ENCODE measurements at regions not wholly inside any gene's neighbourhood (a gene's known extent, or its start where the extent isn't known, plus 50 kb on each side); places are given as distances from the start of the nearest gene placed in this dataset.

DNA sequence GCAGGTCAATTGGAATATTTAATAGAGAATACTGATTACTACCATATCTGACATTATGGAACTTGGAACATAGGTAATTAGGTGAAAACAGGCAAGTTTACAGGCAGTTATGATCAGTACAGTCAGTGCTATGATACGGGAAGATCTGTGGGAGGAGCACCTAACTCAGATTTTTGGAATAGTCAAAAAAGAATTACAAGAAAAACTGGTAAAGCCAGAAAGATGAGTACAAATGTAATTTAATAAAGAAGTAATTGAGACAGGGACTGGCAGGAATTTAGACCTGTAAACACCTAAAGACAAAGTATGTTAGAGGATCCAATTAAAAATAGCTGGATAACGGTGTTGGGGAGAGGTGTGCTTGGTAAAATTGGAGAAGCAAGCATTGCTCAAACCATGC, 206.5 kb upstream of the ANO5 start:
- TF ChIP-seq KLF16 (tag by site-specific recombination; IDR thresholded peaks at IDR 0.05) (no peak), TCF7L2 (IDR thresholded peaks at IDR 0.05; ENCODE audit: borderline replicate concordance, low read depth, low read length) (no peak), SP3 (tag by site-specific recombination; IDR thresholded peaks at IDR 0.05) (no peak), ZNF274 (IDR thresholded peaks at IDR 0.05; ENCODE audit: low read length) (no peak), ZNF274 (tag by site-specific recombination; IDR thresholded peaks at IDR 0.05; ENCODE audit: borderline replicate concordance) (no peak), ZNF221 (tag by site-specific recombination; IDR thresholded peaks at IDR 0.05; ENCODE audit: borderline replicate concordance) (no peak), IKZF3 (tag by site-specific recombination; IDR thresholded peaks at IDR 0.05) (no peak)
- TF ChIP-seq, protein P1, sequence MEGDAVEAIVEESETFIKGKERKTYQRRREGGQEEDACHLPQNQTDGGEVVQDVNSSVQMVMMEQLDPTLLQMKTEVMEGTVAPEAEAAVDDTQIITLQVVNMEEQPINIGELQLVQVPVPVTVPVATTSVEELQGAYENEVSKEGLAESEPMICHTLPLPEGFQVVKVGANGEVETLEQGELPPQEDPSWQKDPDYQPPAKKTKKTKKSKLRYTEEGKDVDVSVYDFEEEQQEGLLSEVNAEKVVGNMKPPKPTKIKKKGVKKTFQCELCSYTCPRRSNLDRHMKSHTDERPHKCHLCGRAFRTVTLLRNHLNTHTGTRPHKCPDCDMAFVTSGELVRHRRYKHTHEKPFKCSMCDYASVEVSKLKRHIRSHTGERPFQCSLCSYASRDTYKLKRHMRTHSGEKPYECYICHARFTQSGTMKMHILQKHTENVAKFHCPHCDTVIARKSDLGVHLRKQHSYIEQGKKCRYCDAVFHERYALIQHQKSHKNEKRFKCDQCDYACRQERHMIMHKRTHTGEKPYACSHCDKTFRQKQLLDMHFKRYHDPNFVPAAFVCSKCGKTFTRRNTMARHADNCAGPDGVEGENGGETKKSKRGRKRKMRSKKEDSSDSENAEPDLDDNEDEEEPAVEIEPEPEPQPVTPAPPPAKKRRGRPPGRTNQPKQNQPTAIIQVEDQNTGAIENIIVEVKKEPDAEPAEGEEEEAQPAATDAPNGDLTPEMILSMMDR (tag by site-specific recombination; IDR thresholded peaks at IDR 0.05) = no peak
- TF ChIP-seq, protein P2, sequence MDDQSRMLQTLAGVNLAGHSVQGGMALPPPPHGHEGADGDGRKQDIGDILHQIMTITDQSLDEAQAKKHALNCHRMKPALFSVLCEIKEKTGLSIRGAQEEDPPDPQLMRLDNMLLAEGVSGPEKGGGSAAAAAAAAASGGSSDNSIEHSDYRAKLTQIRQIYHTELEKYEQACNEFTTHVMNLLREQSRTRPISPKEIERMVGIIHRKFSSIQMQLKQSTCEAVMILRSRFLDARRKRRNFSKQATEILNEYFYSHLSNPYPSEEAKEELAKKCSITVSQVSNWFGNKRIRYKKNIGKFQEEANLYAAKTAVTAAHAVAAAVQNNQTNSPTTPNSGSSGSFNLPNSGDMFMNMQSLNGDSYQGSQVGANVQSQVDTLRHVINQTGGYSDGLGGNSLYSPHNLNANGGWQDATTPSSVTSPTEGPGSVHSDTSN (CRISPR knock-in tag; IDR thresholded peaks at IDR 0.05) = no peak
- TF ChIP-seq, protein P3, sequence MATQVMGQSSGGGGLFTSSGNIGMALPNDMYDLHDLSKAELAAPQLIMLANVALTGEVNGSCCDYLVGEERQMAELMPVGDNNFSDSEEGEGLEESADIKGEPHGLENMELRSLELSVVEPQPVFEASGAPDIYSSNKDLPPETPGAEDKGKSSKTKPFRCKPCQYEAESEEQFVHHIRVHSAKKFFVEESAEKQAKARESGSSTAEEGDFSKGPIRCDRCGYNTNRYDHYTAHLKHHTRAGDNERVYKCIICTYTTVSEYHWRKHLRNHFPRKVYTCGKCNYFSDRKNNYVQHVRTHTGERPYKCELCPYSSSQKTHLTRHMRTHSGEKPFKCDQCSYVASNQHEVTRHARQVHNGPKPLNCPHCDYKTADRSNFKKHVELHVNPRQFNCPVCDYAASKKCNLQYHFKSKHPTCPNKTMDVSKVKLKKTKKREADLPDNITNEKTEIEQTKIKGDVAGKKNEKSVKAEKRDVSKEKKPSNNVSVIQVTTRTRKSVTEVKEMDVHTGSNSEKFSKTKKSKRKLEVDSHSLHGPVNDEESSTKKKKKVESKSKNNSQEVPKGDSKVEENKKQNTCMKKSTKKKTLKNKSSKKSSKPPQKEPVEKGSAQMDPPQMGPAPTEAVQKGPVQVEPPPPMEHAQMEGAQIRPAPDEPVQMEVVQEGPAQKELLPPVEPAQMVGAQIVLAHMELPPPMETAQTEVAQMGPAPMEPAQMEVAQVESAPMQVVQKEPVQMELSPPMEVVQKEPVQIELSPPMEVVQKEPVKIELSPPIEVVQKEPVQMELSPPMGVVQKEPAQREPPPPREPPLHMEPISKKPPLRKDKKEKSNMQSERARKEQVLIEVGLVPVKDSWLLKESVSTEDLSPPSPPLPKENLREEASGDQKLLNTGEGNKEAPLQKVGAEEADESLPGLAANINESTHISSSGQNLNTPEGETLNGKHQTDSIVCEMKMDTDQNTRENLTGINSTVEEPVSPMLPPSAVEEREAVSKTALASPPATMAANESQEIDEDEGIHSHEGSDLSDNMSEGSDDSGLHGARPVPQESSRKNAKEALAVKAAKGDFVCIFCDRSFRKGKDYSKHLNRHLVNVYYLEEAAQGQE (tag by site-specific recombination; IDR thresholded peaks at IDR 0.05) = no peak

Measured in HEK293 (cell line).